C4-2B (cell line): ENCODE measurements at regions not wholly inside any gene's neighbourhood (a gene's known extent, or its start where the extent isn't known, plus 50 kb on each side); places are given as distances from the start of the nearest gene placed in this dataset.

Experiments
- H3K27ac ChIP-seq: fragments of 450-650 bp; 2 replicates; pipeline ENCODE4 v1.5.1; 2017
- ZFX ChIP-seq: fragments of 450-650 bp; IDR thresholded peaks from 2 replicates; pipeline ENCODE4 v1.6.1; 2017
- TF ChIP-seq, protein P1 (sequence below): fragments of 450-650 bp; conservative IDR thresholded peaks from 2 replicates; pipeline ENCODE4 v1.5.1; 2017; ENCODE audit warnings: mild to moderate bottlenecking

DNA sequence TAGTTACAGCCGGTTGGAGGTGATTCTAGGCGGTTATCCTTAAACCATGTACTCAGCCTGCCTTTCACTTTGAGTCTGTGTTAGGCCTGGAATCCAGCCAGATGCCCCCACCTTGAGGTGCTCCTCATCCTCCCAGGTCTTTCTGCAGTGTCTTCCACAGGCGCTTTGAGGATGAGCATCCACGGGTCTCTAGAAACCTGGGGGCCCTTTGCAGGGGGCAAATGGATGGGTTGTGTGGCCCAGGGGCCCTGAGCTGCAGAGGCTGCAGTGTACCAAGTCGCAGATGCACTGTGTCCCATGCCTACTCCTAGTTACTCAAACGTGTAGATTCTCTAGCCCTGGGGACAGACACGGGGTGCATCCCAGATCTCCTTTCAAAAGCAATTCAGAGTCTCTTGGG is 242.1 kb upstream of the IRX1 start:
- TF ChIP-seq, protein P1, sequence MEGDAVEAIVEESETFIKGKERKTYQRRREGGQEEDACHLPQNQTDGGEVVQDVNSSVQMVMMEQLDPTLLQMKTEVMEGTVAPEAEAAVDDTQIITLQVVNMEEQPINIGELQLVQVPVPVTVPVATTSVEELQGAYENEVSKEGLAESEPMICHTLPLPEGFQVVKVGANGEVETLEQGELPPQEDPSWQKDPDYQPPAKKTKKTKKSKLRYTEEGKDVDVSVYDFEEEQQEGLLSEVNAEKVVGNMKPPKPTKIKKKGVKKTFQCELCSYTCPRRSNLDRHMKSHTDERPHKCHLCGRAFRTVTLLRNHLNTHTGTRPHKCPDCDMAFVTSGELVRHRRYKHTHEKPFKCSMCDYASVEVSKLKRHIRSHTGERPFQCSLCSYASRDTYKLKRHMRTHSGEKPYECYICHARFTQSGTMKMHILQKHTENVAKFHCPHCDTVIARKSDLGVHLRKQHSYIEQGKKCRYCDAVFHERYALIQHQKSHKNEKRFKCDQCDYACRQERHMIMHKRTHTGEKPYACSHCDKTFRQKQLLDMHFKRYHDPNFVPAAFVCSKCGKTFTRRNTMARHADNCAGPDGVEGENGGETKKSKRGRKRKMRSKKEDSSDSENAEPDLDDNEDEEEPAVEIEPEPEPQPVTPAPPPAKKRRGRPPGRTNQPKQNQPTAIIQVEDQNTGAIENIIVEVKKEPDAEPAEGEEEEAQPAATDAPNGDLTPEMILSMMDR, result no peak
- no peak for TF ChIP-seq ZFX

DNA sequence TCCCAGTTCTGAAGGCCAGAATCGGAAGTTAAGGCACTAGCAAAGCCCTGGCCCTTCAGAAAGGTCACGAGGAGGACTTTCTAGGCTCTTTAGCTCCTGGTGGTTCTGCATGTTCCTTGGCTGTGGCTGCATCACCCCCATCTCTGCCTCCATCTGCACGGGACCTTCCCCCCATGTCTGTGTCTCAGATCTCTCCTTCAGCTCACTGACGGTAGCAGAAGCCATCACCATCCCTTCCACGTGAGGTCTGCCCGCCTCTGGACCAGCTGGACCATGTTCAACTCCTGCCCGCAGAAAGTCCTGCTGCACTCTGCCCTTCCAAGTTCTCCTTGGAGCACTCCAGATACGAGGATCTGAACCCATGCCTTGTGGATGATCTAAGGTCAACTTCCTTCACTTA is 242.9 kb upstream of the IRX1 start:
- H3K27ac ChIP-seq, result no peak overlapping the region
- TF ChIP-seq ZFX, result no peak
- TF ChIP-seq, protein P1, result no peak

More for the DNA sequence above, 242.1 kb upstream of the IRX1 start:
- H3K27ac ChIP-seq, result no peak overlapping the region

DNA sequence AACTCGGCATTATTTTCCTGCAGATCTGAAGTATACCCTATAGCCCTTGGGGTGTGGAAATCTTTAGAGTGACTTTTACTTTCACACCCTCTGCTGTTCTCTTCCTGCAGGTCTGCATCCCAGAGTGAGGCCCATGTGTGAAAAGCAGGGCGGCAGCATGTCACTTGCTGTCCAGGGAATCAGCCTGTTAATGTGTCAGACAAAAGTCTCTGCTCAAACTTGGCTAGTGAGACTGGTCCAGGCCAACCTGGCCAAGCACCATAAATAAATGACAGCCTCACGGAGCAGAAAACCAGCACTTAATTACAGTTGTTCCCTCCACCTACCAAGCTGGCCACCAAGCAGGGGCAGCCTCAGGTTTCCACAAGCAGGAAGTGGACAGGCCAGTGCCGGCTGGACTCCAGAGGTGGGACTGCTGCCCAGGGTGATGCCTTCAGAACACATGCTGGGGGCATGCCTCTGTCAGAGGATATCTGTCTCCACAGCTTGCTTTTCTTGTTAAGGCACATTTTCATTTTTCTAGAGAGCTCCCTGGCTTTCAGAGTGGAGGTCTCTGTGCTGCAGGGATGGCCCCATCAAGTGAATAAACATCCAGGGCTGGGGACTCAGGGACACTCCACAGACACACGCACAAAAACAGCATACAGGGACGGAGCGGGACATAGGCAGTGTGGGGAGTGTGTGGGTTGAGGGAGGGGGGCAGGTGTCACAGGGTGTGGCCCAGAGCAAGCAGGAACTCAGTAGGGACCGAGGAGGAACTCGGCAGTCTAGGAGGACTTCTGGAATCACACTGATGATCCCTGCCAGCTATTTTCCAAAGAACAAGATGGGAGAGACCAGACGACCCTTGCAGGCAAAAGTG is 243.8 kb upstream of the IRX1 start:
- TF ChIP-seq, protein P1, result no peak
- no peak for TF ChIP-seq ZFX
- no peak overlapping the region for H3K27ac ChIP-seq

DNA sequence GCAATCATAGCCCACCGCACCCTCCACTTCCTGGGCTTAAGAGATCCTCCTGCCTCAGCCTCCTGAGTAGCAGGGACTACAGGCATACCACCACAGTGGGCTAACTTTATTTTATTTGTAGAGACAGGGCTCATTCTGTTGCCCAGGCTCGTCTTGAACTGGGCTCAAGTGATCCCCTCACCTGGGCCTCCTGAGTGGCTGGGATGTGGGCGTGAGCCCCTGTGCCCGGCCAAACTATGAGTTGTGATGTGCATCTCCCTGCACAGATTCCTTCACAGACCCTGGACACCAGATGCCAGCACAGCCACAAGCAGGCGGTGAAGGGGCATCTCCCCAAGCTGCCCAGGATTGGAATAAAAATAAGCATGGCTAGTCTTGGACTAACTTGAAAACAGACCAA is 244.9 kb upstream of the IRX1 start:
- H3K27ac ChIP-seq, result no peak overlapping the region
- TF ChIP-seq, protein P1, result no peak
- TF ChIP-seq ZFX, result no peak

DNA sequence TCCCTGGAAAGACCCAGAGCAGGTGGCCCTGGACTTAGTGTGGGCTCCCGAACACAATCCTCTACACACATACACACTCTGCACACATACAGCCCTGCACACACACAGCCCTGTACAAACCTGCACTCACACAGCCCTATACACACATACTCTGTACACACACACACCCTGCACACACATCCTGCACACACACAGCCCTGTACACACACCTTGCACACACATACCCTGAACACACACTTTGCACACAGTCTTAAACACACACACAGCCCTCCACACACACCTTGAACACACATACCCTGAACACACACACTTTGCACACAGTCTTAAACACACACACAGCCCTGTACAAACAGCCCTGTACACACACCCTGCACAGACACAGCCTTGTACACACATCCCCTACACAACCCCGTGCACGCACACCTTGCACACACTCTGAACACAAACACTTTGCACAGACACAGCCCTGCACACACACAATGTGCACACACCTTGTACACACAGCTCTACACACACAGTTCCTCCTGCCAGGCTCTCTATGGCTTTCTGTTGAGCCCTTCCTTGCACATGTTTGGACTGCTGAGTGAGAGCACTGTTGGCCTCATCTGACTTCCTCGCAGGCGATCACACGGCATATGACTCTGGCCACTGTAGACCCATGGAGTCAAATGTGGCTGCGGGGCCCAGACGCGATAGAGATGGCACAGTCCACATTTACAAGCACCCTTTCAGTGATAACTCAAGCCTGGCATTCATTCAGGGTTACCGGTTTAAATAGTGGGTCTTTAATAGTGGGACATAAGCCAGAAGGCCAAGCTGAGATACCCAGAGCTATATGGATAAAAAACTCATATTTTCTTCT is 245.7 kb upstream of the IRX1 start:
- TF ChIP-seq ZFX, result no peak
- TF ChIP-seq, protein P1, result no peak
- H3K27ac ChIP-seq, result no peak overlapping the region

DNA sequence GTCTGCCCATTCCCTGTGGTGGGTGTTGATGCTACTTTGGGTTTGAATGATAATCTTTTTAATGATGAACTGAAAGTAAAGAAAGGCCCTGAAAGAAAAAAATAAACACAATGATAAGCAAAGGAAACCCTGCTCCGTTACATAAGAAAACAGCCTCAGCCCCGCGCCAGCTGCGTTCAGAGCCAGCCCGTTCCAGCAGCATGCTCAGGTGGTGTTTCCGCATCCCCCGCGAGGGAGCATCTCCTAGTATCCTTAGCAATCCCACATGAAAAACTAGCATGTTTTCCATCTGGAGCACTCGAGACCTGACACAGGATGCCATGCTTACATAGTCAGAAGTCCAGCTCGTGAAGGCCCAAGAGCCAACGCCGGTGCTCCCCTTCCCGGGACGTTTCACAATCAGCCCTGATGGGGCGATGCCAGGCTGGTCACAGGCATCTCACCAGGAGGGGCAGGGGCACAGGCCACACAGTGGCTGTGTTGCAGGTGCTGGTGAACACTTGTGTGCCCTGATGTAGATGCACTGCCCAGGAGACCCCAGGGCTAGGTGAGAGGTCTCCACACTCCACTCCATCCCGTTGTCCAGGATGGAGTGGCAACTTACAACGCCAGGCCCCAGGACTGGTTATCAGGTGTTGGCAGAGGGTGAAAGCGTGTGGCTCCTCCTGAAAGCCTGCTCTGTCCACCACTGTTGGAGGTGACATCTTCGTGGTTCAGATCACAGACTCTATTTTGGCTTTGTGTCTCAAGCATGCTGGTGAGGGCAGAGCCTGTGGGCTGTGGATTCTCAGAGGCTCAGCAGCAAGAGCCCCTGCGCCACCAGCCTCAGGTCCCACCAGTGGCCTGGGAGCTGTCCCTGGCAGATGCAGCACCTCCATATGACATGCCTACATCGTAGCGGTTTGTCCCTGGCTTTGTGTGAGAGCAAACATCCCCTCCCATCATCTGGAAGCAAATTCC is 246.8 kb upstream of the IRX1 start:
- no peak overlapping the region for H3K27ac ChIP-seq

More for the DNA sequence above, 246.8 kb upstream of the IRX1 start:
- TF ChIP-seq, protein P1, result no peak
- TF ChIP-seq ZFX, result no peak
